Fibroblast of skin of abdomen (primary cell): ENCODE measurements at regions not wholly inside any gene's neighbourhood (a gene's known extent, or its start where the extent isn't known, plus 50 kb on each side); places are given as distances from the start of the nearest gene placed in this dataset.
A peak's percentile ranks its signal among the peaks of the same experiment; 100 is the strongest.

Experiments
- DNase-seq: peaks from one replicate; pipeline ENCODE4 v3.0.0-alpha.2; 2013

GRCh38 chr20:7262803-7263202 is 495.3 kb downstream of the BMP2 start:
- DNase-seq, result no peak

GRCh38 chr20:7264137-7264536 is 496.7 kb downstream of the BMP2 start:
- no peak for DNase-seq

DNA sequence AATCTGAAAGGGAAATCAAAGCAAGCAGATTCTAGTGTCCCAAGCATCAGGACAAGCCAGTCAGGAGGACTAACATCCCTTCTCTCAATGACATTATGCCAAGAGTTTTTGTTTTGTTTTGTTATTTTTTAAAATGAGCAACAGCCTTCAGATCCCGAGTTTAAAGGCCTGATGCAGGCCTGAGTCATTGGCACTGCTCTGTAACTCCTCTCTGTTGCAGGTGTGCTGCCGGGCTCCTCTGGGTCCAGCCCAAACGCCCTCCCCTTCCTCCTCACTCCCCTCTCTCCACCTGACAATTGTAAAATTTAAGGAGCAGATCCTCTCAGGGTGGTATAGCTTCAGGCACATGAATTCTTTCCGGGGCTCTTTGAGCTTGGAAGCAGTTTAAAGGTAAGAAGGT is 502.0 kb downstream of the BMP2 start:
- no peak for DNase-seq

DNA sequence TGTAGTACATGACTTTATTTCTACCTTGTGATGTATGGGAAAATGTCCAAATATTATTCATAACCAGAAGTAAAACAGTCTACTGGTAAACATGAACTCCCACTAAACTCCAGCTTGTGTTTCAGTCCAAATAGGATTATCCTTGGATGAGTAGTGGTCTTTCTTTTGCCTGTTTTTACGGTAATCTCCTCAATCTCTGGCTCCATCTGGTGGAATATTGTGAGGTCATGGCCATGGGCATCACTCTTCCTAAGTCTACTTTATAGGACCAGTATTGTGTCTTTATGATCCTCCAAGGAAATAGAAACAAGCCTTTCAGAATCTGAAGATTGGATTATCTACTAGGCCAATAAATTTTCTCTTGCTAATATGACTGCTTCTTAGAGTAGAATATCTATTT is 505.0 kb downstream of the BMP2 start:
- peak; percentile 1 for DNase-seq

- no peak for DNase-seq
Observed at GRCh38 chr20:7274870-7275269, 507.4 kb downstream of the BMP2 start.

GRCh38 chr20:7275645-7276237 is 508.3 kb downstream of the BMP2 start:
- DNase-seq, result no peak

DNA sequence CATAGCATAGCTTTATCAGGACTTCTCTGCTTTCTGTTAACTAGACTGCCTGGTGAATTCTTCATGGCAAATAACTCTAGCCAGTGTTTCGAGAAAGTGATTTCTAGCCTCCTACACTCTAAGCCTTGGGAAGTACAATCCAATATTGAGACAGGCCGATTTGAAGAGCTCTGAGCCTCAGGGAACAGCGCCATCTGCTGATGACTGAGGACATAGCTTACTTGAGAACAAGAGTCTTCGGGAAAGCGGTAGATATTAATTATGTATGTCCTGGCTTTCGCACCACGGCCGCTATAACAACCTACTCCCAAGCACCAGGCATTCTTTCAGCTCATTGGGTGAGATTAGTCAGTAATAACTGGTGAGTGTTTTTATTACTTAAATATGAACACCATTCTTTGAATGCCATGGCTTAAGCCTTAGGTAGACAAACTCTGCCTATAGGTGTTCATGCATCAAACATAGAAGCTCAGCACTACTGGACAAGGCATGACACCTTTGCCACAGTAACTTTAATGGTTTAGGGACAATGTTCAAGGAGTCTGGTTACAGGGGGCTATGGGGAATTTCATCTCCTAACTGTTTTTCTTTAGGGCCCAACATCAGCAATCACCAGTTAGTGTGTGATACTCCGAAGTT is 518.6 kb downstream of the BMP2 start:
- peak; percentile 79 for DNase-seq

DNA sequence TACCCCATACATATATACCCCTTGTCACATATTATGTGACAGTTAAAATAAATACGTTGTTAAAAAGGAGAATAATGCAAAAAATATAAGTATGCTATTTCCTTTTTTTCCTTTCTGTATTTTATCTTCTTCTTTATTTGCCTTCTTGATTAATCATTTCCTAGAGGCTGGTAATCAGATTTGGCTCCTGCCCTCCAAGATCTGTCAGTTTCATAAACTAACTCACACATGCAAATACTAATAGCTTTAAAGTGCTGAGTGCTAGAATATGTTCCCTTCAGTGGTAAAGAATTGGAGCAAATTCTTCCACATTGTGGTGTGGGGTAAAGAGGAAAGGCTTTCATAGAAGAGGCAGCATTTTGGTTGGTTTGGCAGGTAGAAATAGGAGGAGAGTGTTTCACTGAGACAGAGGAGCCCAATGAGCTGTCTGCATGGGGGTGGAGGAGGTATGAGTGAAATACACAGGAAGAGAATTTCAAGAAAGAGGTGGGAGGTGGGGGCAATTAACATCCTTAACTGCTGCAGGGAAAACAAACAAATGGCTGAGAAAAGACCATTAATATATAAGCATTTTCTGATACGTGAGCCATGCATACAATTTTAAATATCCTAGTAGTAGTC is 523.9 kb downstream of the BMP2 start:
- no peak for DNase-seq

DNA sequence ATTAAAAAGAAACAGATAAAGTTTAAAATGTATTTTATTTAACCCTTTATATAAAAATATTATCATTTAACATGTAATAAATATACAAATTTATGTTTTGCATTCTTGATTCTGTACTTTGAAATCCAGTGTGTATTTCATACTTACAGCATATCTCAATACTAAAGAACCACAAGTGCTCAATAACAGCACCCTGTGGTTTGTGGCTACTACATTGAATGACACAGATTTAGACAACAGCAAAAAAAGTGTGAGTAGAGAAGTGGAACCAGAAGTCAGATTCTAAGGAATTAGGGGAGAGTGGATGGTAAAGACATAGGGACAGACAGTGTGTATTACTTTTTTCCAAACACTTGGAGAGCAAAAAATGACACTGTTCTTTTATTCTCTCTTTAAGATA is 524.5 kb downstream of the BMP2 start:
- DNase-seq, result peak; percentile 10

GRCh38 chr20:7294816-7295360 is 527.4 kb downstream of the BMP2 start:
- no peak for DNase-seq

DNA sequence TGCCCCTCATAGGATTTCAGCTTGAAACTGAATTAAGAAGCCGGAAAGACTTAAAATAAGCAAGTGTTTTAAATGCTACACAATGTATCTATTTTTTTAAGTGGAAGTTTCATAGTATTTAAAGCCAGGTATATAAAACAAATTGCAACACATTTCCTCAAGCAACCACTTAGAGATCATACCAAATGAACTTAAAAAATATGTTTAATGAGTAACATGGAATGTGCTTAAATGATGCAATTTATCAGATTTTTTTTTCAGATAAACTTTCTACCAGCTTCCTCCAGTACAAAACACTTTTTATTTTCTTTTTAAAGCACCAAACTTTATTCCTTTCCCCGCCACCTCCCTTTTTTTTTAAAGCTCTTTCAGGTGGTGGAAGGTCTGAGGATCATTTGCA is 534.3 kb downstream of the BMP2 start:
- no peak for DNase-seq

GRCh38 chr20:7302250-7302649 is 534.8 kb downstream of the BMP2 start:
- DNase-seq, result no peak

GRCh38 chr20:7305976-7306375 is 538.5 kb downstream of the BMP2 start:
- no peak for DNase-seq

GRCh38 chr20:7308163-7308562 is 540.7 kb downstream of the BMP2 start:
- DNase-seq, result no peak

GRCh38 chr20:7313047-7313446 is 545.6 kb downstream of the BMP2 start:
- DNase-seq, result no peak

DNA sequence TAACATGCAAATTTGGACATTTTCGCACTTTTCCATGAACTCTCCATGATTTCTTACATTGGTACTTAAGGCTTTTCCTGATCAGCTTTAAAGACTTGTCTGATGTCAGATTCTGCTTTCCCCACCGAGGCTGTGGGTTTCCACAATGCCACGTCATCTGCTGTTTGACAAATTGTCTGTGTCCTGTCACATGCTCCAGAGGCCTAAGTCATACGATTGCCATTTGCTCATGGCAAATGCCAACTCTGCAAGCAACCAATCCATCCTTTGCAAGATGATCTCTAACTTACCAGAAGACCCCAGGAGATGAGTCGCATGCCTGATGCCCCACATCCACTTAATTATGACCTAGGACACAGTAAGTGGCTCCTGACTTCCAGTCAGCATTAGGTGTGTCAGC is 556.5 kb downstream of the BMP2 start:
- no peak for DNase-seq

DNA sequence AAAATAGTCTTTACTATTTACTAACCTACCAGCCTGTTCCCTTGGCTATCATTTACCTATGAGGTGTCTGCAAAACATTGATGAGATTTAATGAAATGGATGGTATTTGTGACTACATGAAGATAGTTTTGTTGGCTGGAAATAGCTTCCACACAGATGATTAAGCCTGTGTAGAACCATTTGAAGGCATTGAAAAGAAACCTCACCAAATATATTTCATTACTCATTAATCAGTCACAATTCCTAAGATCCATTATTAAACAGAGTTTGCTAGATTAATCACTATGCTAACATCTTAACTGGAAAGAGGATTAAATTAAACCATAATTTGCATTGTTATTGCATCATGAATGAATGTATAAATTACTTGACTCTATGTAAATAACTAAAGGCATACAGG is 560.3 kb downstream of the BMP2 start:
- no peak for DNase-seq

- no peak for DNase-seq
Observed at GRCh38 chr20:7330850-7331249, 563.4 kb downstream of the BMP2 start.

- no peak for DNase-seq
Observed at GRCh38 chr20:7332169-7332568, 564.7 kb downstream of the BMP2 start.

GRCh38 chr20:7333841-7334240 is 566.4 kb downstream of the BMP2 start:
- peak; percentile 15 for DNase-seq

DNA sequence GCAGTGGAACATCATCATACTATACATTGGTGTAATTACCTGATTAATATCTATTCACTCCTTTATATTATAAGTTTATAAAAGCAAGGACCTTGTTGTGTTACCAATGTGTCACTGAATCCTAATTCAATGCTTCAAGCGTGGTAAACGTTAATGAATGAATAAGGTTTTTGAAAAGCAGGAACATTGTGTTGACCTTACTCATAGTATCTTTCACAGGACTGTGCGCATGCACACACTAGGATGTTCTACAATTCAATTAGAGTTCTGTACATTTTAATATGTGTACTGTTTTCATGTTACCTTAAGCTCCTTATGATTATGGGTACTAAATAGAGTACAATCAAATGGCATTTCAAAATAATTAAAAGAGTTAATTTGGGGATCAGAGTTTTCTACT is 578.5 kb downstream of the BMP2 start:
- no peak for DNase-seq

DNA sequence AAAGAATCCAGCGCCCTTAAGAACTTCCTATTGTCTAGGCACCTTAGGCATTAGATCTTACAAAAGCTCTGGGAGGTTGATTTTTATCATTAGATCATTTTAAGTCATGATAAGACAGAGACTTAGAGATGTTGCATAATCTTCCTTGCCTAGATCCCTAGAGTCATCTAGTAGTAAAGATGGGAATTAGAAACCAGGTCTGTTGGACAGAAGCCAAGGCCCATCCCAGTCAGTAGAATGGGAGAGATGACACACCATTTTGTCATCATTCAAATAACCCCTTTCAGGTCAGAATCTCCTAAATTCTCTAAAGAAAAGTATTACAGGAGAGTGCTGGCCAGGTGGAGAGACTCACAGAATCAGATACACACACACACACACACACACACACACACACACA is 579.1 kb downstream of the BMP2 start:
- DNase-seq, result peak; percentile 6

DNA sequence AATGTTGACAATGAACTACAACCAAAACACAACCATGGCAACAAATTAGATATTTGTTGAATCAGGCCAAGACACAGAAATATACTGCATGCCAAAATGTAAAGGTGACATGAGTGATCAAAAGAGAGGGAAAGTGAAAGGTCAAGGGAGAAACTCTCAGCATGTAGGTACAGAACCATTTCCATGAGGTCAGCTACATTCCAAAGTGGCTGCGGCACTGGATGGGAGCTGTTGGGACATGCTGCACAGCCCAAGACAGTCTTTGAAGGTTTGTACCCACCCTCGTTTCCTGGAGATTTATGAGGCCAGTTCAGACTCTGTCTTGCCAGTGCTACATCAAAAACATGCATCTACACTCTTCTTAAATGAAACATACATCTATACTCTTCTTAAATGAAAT is 579.9 kb downstream of the BMP2 start:
- DNase-seq, result no peak

- peak; percentile 5 for DNase-seq
Observed at GRCh38 chr20:7348253-7348652, 580.8 kb downstream of the BMP2 start.
